SK-N-SH (cell line): ENCODE measurements at regions not wholly inside any gene's neighbourhood (a gene's known extent, or its start where the extent isn't known, plus 50 kb on each side); places are given as distances from the start of the nearest gene placed in this dataset.

Experiments
- GABPA ChIP-seq: IDR thresholded peaks from 2 replicates; pipeline ENCODE4 v1.4.0; 2012; ENCODE audit warnings: low read depth, mild to moderate bottlenecking
- MEF2A ChIP-seq: IDR thresholded peaks from 2 replicates; pipeline ENCODE4 v1.4.0; 2012; ENCODE audit warnings: low read depth, borderline replicate concordance
- SMC3 ChIP-seq: IDR thresholded peaks from 2 replicates; pipeline ENCODE4 v1.6.1; 2012; ENCODE audit warnings: low read depth, low read length, improper control_type of control experiment
- TF ChIP-seq, protein P1 (sequence below): fragments of 200-600 bp; sonication (generic); IDR thresholded peaks from 2 replicates; pipeline ENCODE4 v1.6.1; 2017; ENCODE audit warnings: antibody characterized with exemption, mild to moderate bottlenecking, moderate library complexity
- TF ChIP-seq, protein P2 (sequence below): IDR thresholded peaks from 2 replicates; pipeline ENCODE4 v1.4.0; 2012; ENCODE audit warnings: low read depth, borderline replicate concordance

DNA sequence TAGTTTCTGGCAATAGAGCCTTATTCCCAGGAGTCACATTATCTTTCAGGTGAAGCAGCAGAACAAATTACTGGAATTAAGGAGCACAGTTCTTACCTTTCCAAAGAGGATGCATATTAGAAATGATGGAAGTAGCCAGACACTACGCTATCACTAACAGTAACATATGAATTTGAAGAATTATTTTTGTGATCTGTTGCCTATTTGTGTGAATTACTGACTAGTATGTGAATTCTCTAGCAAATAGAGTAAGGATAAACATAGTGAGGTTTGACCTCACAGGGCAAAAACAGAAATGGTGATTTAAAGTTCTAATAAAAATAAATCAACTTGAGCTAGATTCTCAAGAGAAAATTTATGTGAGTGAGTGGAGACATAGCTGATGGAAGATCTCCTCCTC is 1299.3 kb downstream of the XPNPEP1 start:
- TF ChIP-seq, protein P1, sequence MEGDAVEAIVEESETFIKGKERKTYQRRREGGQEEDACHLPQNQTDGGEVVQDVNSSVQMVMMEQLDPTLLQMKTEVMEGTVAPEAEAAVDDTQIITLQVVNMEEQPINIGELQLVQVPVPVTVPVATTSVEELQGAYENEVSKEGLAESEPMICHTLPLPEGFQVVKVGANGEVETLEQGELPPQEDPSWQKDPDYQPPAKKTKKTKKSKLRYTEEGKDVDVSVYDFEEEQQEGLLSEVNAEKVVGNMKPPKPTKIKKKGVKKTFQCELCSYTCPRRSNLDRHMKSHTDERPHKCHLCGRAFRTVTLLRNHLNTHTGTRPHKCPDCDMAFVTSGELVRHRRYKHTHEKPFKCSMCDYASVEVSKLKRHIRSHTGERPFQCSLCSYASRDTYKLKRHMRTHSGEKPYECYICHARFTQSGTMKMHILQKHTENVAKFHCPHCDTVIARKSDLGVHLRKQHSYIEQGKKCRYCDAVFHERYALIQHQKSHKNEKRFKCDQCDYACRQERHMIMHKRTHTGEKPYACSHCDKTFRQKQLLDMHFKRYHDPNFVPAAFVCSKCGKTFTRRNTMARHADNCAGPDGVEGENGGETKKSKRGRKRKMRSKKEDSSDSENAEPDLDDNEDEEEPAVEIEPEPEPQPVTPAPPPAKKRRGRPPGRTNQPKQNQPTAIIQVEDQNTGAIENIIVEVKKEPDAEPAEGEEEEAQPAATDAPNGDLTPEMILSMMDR = no peak
- TF ChIP-seq, protein P2, sequence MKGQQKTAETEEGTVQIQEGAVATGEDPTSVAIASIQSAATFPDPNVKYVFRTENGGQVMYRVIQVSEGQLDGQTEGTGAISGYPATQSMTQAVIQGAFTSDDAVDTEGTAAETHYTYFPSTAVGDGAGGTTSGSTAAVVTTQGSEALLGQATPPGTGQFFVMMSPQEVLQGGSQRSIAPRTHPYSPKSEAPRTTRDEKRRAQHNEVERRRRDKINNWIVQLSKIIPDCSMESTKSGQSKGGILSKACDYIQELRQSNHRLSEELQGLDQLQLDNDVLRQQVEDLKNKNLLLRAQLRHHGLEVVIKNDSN = no peak
- TF ChIP-seq GABPA (no peak), SMC3 (no peak), MEF2A (no peak)
